Esophagus muscularis mucosa (tissue), 3 donors: ENCODE measurements at regions not wholly inside any gene's neighbourhood (a gene's known extent, or its start where the extent isn't known, plus 50 kb on each side); places are given as distances from the start of the nearest gene placed in this dataset.

Experiments
- POLR2A ChIP-seq: fragments of 450-650 bp; IDR thresholded peaks from one replicate; pipeline ENCODE4 v1.6.1; 2017; ENCODE audit warnings: antibody characterized with exemption, moderate library complexity, mild to moderate bottlenecking, low read depth
- TF ChIP-seq, protein P1 (sequence below), 3 experiments: fragments of 200-600 bp in 2 of 3; fragments of 450-650 bp in 1 of 3; sonication (generic) in 2 of 3; IDR thresholded peaks; one replicate each; pipeline ENCODE4 v1.5.1; 2017 to 2019; ENCODE audit warnings: antibody characterized with exemption in 3 of 3, mild to moderate bottlenecking in 2 of 3, moderate library complexity in 1 of 3

DNA sequence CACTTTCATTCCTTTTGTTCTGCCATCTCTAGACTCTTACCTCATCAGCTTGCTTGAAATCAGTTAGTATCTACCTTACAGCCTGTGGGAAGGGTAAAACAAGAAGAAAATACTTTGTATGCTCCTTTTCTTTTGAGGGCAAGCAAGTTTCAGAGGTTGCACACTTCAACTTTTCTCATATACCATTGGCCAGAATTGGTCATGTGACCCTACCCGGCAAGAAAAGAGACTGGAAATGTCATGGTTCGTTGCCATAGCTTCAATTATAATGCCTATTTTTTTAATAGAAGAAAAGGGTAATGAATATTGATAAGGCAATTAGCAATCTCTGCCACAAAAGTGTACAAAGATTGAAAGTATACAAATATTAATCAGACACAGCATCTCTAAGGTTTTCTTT, 346.7 kb upstream of the TACR3 start:
- TF ChIP-seq, protein P1, sequence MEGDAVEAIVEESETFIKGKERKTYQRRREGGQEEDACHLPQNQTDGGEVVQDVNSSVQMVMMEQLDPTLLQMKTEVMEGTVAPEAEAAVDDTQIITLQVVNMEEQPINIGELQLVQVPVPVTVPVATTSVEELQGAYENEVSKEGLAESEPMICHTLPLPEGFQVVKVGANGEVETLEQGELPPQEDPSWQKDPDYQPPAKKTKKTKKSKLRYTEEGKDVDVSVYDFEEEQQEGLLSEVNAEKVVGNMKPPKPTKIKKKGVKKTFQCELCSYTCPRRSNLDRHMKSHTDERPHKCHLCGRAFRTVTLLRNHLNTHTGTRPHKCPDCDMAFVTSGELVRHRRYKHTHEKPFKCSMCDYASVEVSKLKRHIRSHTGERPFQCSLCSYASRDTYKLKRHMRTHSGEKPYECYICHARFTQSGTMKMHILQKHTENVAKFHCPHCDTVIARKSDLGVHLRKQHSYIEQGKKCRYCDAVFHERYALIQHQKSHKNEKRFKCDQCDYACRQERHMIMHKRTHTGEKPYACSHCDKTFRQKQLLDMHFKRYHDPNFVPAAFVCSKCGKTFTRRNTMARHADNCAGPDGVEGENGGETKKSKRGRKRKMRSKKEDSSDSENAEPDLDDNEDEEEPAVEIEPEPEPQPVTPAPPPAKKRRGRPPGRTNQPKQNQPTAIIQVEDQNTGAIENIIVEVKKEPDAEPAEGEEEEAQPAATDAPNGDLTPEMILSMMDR (IDR thresholded peaks at IDR 0.05): no peak
- no peak for TF ChIP-seq POLR2A
